ENCODE measurements at regions not wholly inside any gene's neighbourhood (a gene's known extent, or its start where the extent isn't known, plus 50 kb on each side); places are given as distances from the start of the nearest gene placed in this dataset.

DNA sequence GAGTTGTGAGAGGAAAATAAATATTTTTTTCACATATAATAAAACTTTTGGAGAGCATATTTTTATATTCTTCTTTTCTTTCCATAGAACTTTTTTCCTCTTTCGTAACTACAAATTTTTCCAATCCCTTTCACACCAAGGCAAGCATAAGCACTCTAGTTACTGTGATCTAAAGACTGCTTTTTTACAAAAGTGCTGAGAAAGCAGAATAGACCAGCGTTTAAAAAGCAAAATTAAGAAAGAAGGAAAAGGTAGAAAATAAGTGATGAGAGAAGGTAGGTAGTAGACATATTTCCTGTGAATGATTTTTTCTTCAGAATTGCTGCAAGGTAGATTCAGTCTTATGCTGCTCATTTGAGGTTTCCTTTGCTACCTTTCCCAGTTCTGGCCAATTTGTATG is 195.5 kb downstream of the MBL2 start:
- TF ChIP-seq, protein P1, sequence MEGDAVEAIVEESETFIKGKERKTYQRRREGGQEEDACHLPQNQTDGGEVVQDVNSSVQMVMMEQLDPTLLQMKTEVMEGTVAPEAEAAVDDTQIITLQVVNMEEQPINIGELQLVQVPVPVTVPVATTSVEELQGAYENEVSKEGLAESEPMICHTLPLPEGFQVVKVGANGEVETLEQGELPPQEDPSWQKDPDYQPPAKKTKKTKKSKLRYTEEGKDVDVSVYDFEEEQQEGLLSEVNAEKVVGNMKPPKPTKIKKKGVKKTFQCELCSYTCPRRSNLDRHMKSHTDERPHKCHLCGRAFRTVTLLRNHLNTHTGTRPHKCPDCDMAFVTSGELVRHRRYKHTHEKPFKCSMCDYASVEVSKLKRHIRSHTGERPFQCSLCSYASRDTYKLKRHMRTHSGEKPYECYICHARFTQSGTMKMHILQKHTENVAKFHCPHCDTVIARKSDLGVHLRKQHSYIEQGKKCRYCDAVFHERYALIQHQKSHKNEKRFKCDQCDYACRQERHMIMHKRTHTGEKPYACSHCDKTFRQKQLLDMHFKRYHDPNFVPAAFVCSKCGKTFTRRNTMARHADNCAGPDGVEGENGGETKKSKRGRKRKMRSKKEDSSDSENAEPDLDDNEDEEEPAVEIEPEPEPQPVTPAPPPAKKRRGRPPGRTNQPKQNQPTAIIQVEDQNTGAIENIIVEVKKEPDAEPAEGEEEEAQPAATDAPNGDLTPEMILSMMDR (IDR thresholded peaks at IDR 0.05): no peak
- no peak for TF ChIP-seq POLR2A (IDR thresholded peaks at IDR 0.05)
